AG09309 (cell line): ENCODE measurements at regions not wholly inside any gene's neighbourhood (a gene's known extent, or its start where the extent isn't known, plus 50 kb on each side); places are given as distances from the start of the nearest gene placed in this dataset.

Experiments used
- DNase-seq: peaks from one replicate; pipeline ENCODE4 v3.0.0-alpha.2; 2010; ENCODE audit warnings: low read depth
- H3K4me3 ChIP-seq: 2 replicates; pipeline ENCODE4 v1.5.1; 2011; ENCODE audit warnings: mild to moderate bottlenecking, low read depth, low read length, moderate library complexity; ENCODE audit not compliant: control insufficient read depth
- TF ChIP-seq, protein P1 (sequence below): IDR thresholded peaks from 2 replicates; pipeline ENCODE4 v1.5.1; 2011; ENCODE audit warnings: mild to moderate bottlenecking, low read depth, low read length, inconsistent platforms; ENCODE audit not compliant: insufficient read depth, control insufficient read depth; ENCODE audit errors: missing control alignments

DNA sequence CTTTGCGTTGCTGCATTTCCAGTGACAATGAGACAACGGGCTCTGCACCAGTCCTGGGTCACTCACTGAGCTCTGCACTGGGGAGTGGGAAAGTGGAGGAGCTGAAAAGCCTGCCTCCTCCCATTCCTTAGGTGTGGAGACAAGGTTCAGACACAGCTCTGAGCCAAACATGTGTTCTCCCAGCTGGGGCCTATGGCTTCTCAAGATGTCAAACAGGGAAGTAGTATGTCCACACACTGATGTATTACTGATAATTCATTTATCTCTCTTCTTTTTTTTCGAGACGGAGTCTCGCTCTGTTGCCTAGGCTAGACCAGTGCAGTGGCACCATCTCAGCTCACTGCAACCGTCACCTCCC lies 90.2 kb upstream of the SLC4A7 start:
- no peak for DNase-seq
- TF ChIP-seq, protein P1, sequence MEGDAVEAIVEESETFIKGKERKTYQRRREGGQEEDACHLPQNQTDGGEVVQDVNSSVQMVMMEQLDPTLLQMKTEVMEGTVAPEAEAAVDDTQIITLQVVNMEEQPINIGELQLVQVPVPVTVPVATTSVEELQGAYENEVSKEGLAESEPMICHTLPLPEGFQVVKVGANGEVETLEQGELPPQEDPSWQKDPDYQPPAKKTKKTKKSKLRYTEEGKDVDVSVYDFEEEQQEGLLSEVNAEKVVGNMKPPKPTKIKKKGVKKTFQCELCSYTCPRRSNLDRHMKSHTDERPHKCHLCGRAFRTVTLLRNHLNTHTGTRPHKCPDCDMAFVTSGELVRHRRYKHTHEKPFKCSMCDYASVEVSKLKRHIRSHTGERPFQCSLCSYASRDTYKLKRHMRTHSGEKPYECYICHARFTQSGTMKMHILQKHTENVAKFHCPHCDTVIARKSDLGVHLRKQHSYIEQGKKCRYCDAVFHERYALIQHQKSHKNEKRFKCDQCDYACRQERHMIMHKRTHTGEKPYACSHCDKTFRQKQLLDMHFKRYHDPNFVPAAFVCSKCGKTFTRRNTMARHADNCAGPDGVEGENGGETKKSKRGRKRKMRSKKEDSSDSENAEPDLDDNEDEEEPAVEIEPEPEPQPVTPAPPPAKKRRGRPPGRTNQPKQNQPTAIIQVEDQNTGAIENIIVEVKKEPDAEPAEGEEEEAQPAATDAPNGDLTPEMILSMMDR, result no peak
- no peak overlapping the region for H3K4me3 ChIP-seq

DNA sequence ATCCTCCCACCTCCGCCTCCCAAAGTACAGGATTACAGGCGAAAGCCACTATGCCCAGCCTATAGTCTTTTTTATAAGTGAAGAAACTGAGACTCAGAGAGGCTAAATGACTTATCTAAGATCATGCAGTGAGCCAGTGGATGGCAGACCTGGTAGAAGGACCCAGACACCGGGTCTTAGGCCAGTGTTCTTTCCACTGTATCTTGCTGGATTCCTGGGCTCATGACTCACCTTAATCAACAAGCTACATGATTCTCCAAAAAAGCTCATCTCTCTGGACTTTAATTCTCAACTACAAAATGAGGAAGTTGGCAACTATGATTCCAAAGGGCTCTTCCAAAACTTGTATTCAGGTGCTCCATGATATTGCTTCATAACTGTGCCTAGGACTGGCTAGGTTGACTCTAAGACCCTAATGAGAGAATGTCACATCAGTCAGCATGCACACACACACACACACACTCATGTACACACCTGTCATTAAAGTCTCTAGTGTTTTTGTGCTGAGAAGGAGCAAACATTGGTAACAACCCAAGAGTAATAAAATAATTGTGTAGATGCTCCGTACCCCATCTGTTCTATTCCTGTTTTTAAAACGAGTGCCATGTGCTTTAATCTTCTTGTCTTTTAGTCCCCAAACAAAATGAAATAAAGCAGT lies 89.7 kb upstream of the SLC4A7 start:
- H3K4me3 ChIP-seq, result no peak overlapping the region
- DNase-seq, result no peak
- TF ChIP-seq, protein P1, result no peak

DNA sequence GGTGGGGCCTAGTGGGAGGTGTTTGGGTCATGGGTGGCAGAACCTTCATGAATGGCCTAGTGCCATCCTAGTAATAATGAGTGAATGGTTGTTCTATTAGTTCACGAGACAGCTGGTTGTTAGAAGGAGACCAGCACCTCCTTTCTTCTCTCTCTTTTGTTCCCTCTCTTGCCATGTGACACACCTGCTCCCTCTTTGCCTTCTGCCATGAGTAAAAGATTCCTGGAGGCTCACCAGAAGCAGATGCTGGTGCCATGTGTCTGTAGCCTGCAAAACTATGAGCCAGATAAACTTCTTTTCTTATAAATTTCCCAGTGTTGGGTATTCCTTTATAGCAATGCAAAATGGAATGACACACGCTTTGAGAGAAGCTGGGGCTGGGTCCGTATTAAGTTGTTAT lies 89.0 kb upstream of the SLC4A7 start:
- H3K4me3 ChIP-seq, result no peak overlapping the region
- TF ChIP-seq, protein P1, result no peak
- no peak for DNase-seq

DNA sequence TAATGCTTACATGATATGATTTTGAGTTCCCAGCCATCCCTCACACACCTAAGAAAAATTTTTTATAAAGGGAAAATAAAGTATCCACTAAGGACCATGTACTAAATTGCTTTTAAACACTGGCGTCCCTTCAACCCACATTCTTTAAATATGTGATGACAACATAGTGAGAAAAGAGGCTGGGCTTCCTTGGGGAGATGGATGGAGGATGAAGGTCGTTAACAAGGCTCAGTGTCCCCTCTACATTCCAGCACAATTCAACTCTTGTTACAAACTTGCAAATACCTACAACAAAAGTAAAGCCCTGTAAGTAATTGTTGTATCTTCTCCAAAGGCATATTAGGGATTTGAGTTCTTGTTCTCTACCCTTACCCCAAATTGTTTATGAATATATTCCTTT lies 87.2 kb upstream of the SLC4A7 start:
- DNase-seq, result no peak
- no peak overlapping the region for H3K4me3 ChIP-seq
- TF ChIP-seq, protein P1, result no peak

DNA sequence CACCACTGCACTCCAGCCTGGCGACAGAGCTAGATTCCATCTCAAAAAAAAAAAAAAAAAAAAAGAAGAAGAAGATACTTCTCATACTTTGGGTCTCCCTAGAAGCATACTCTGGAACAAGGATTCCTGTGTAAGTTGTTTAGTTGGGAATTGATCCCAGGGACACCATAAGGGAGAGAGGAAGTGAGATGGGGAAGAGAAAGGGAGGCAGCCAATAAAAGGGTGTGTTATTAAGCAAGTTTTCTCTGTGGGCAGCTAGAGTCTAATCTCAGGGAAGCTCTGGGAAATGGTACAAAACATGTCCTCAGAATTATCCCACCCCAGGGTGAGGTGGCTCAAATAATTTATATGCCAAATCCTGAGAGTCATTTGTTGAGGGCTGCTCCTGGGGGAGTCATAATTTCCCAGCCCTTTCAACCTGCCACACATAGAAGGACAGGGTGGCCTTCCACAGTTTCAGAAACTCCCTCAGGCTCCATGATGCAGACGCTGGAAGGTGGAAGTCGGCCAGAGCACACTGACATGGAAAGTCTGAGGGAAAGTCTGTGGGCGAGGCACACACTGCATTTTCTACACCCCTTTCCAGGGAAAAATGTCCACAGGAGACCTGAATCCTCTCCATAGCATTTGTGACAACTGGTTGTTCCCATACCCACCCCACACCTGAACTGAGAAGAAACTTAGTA lies 86.4 kb upstream of the SLC4A7 start:
- no peak overlapping the region for H3K4me3 ChIP-seq
- TF ChIP-seq, protein P1, result no peak
- no peak for DNase-seq

DNA sequence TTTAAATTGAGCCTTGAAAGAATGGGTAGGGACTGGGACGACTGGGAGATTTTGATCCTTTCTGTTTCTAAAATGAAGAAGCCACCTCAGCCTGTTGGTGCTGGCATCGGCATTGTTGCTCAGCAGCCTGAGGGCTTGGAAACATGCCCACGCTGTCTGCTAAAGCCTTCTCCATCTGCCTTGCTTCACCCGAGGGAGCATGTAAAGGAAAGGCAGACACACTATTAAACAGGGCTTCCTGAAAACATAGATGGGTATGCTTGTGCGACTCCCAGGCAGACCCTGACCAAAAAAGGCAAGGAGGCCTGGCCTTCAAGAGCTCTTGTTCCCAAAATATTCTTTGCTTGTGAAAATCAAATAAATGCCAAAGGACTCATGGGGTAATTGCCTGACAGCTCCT lies 84.2 kb upstream of the SLC4A7 start:
- TF ChIP-seq, protein P1, result no peak

DNA sequence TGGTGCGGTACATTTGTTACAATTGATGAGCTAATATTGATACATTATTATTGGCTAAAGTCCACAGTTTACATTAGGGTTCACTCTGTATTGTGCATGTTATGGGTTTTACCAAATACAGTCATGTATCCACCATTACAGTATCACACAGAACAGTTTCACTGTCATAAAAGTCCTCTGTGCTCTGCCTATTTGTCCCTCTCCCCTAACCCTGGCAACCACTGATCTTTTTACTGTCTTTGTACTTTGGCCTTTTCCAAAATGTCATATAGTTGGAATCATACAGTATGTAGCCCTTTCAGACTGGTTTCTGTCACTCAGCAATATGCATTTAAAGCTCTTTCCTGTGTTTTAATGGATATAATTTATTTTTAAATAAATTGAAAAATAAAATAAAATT lies 83.1 kb upstream of the SLC4A7 start:
- DNase-seq, result no peak
- no peak overlapping the region for H3K4me3 ChIP-seq
- TF ChIP-seq, protein P1, result no peak

More for the DNA sequence above, 84.2 kb upstream of the SLC4A7 start:
- no peak overlapping the region for H3K4me3 ChIP-seq
- DNase-seq, result peak; percentile 82
